COLO829 (cell line): ENCODE measurements at regions not wholly inside any gene's neighbourhood (a gene's known extent, or its start where the extent isn't known, plus 50 kb on each side); places are given as distances from the start of the nearest gene placed in this dataset.
"Not testable (repeated sequence)": the region's sequence is repeated elsewhere in the genome, so short reads cannot be mapped to it uniquely, and the experiment has no call there.

ENCODE experiments used
- DNase-seq: peaks from one replicate; pipeline ENCODE4 v3.0.0; 2012; ENCODE audit warnings: low spot score

DNA sequence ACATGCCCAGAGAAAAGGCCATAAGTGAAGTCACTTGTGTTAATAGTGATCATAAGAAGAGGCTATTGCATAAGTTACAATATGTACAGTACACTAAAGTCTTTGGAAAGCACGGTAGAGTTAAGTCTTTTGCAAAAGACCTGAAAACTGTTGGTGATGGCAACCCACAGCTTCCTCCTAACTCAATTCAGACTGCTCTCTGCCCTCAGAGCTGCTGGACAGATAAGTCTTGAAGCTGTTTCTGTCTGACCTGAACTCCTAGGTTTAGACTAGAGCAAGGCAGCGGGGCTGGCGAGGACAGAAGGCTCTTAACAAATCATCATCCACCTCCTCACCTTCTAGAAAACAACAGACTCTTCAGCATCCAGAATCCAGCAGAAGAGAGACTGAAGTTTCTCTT is 125.4 kb downstream of the CD24 start:
- no peak for DNase-seq

DNA sequence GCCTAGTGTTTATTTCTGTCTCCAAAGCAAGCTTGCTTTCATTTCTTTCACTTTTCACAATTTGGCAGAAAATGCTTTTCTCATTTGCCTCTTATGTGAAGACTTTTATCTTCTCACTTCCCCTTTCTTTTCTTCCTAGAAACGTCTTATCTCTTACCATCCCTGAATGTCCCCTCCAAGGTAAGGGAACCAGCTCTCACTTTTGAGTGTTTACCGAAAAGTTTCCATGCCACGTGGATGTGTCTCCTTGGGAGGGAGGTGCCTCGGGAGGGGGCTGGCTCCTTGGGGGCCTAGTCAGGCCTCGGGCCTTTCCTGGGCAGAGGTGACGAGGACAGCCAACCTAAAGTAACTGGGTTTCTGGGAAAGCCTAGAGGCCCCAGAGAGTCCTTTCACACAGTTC is 127.4 kb downstream of the CD24 start:
- no peak for DNase-seq

DNA sequence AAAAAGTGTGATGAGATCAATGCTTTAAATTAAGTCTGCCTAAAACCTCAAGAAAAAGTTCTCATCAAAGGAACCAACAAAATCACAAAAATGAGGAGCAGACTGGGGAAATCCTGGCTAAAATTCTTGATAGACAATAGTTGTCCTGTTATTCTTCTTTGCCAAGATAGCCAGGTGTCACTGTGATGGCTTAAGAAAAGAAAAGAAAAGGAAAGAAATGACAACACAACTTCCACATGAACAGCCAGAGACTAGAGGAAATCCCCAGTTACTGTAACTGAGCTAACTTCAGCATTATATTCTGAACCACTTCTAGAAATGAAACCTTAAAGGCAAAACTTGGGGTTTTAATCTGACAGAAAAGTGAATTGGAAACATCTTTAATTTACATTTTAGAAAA is 129.6 kb downstream of the CD24 start:
- no peak for DNase-seq

DNA sequence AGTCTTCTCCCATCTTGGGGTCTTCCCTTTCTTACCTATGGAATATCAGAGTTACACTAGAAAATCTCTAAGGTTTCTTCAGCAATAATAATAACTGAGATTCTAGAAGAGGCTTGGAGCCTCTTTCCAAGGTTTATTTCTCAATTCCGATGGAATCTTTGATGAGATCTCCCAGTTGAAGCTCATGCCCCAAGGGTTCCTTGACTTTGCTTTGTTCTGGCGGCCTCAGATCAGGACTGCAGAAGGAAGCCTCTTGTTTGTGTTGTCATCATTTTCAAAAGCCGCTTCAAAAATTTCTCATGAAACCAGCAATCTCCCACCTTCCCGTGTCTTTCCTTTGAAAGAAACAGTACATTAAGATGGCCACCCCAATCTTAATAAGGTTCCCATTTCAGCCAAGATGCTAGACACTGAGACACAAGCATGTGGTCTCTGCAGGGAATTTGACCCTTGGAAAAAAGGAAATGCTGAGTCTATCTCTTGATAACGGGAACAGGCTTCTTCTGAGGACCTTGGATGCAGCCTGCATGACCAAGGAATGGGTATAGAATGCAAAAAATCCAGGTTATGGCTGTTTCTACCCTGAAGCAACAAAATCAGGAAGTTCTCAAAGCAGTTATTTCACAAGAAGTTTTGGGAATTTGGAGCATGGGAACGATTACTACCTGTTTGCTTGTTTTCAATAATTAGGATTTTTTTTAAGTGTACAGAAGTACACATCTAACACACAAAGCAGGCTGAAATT is 141.6 kb downstream of the CD24 start:
- DNase-seq, result no peak

DNA sequence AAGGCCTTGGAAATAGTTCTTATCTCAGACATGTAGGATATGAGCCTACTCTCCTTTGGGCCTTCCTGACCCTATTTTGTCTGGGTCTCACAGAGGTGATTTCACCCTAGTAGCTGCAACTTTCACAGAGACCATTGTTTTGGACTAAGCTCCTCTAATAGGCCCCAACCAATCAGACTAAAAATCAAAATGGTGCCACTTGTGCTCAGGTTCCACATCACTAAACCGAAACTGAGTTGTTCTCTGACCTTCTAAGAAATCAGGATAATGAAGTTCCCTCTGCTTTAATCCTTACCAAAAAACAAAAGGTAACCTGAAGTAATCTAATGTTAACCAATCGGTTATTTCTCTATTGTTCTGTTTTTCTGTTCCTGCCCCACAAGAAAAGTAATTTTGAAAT is 143.6 kb downstream of the CD24 start:
- DNase-seq, result no peak

DNA sequence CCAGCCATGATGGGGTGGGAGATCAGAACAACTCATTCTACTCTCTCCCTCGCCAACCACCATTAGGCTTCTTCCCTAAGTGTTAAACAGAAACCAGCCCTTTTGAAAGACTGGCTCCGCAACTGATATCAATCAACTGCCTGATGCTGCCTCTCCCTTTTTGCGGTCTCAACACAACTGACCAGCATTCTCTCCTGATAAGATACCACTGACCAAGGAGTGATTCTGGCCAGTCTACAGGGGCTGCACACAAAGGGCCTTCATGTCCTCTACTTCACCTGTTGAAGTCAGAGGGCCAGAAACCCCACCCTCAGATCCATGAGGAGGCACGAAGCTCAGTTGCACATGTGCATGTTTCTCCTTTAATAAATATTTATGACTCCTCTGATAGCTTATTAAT is 145.1 kb downstream of the CD24 start:
- DNase-seq, result no peak

DNA sequence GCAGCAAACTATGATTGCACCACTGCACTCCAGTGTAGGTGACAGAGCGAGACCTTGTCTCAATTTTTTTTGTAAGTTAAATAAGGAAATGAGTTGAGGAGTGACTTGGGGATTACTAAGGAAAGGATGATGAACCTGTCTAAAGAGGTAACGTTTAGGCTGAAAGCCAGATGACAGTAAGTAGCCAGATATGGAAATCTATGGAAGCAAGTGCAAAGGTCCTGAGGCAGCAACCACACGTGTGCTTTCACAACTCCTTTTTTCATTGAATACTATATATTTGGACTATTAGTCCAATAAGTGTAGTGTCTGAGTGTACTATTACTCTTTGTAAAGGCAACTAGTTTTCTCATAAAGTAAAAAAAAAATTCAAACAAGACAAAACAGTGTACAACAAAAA is 147.4 kb downstream of the CD24 start:
- DNase-seq, result no peak

DNA sequence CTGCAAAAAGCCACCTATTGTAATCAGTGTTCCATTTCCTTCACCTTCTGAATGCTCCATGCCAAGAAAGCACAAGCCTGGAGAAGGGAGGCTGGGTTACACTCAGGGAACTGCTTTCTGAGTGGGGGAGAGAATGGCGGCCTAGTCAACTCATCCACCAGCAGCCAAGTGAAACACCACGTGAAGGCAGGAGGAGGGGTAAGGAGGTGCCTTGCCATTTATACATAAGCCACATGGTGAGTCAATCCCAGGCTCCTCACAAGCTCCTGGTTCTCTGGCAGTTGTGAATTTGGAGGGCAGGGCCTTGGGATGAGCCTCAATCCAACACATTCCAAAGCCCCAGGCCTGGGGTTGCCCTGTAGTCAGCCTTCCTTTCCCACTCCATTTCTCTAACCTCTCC is 149.4 kb downstream of the CD24 start:
- DNase-seq, result no peak

DNA sequence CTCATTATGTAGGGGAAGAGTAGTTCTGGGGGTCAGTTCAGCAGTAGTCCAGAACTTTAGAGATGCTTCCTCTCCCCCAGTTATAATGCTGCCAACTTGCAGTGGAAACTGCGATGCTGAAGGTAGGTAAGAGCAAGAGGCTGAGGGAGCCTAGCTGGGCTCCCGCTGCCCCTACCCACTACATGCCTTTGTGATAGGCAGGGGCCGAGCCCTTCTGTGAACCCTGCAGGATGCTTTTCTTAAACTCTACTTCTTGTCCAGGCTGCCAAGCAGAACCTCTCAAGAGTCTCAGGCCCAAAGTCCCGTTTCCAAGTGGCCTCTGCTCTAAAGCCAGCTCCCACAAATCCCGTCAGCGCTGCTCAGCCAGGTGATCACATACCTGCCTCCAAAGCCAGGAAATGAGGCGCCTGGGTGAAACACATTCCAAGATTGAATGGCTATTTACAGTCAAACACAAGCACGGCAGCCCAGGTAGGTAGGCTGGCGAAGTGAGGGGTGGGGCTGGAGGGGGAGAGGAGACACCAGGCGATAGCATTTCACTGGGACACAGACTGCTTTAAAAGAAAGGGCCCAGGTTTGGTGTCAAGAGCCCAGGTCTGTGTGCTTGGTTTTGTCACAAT is 150.7 kb downstream of the CD24 start:
- no peak for DNase-seq

DNA sequence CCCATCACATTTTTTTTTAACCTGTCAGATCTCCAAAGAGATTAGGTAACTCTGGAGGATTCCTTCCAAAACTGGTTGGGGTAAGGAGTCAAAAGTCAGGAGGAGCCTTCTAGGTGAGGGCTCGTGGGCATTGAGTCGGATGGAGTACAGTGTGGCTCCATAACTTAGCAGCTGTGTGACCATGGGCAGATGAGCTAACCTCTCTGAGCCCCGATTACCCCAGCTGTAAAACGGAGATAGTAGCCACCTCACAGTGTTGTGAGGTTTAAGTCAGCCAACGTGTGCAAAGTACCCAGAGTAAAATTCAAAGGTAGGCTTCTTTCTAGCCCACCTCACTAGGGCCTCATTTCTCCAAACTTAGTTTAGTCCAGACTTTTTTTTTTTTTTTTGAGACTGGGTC is 151.5 kb downstream of the CD24 start:
- no peak for DNase-seq

DNA sequence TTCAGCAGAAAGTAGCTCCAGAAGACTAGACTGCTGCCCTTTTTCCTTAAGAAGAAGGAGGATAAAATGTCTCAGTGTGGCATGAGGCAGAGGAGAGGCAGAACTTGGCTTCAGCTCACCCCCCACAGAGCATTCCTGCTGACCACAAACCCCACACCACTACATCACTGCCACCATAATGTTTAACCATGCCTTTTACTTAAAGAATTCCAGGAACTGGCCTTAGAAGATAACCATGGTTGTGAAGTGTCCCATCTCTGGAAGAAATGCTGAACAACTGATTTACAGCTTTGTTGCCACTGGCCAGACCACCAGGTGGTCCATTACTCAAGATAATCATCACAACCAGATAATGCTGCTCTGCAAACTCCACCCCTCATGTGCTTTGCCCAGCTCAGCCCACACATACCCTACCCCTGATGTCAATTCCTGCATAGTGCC is 154.1 kb downstream of the CD24 start:
- DNase-seq, result no peak

DNA sequence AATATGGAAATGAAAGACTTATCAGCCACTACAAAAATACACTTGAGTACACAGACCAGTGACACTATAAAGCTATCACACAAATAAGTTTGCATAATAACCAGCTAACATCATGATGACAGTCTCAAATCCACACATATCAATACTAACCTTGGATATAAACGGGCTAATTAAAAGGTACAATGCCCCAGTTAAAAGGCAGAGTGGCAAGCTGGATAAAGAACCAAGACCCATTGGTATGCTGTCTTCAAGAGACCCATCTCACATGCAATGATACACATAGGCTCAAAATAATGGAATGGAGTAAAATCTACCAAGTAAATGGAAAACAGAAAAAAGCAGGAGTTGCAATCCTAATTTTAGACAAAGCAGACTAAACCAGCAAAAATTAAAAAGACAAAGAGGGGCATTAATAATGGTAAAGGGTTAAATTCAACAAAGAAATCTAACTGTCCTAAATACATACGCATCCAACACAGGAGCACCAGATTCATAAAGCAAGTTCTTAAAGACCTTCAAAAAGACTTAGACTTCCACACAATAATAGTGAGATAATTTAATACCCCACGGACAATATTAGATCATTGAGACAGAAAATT is 163.3 kb downstream of the CD24 start:
- no peak for DNase-seq

DNA sequence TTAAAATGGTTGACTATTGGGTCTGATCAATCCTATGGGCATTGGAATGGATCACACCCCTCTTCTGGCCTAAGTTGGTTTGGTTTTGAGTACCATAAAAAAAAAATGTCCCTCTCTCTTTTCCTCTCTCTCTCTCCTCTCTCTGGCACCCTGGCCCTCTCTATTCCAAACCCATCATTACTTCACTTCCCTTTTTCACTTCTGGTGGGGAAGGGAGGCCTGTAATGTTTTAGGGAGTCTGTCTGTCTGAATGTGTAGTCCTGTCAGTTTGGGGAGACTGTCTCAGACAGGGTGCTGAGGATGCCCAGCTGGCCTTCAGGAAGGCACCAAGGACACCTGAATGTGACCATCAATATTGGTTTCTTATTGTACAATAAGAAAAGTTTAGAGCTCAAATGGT is 165.8 kb downstream of the CD24 start:
- DNase-seq, result no peak

DNA sequence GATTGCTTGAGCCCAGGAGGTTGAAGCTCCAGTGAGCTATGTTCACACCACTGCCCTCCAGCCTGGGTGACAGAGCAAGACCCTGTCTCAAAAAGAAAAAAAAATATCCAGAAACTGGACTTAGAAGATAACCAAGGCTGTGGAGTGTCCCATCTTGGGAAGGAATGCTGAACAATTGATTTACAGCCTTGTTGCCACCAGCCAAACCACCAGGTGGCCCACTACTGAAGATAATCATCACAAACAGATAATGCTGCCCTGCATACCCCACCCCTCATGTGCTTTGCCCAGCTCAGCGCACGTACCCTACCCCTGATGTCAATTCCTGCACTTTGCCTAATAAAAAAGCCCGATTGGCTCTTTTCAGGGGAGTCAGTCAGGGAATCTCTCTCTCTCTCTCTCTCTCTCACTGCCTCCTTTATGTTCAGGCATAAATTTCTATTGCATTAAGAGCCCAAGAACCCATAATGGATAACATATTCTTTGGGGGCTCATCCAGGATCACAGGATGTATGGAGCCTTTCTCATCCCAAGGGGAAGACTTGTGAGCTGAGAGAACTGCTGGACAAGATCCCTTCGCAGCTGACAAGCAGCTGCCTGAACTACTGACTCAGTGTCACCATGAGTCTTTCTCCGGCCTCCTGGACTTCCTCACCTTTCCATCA is 166.4 kb downstream of the CD24 start:
- DNase-seq, result no peak

DNA sequence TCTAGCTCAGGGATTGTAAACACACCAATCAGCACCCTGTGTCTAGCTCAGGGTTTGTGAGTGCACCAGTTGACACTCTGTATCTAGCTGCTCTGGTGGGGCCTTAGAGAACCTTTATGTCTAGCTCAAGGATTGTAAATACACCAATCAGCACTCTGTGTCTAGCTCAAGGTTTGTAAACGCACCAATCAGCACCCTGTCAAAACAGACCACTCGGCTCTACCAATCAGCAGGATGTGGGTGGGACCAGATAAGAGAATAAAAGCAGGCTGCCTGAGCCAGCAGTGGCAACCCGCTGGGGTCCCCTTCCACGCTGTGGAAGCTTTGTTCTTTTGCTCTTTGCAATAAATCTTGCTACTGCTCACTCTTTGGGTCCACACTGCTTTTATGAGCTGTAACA is 168.3 kb downstream of the CD24 start:
- DNase-seq, result not testable (repeated sequence)

DNA sequence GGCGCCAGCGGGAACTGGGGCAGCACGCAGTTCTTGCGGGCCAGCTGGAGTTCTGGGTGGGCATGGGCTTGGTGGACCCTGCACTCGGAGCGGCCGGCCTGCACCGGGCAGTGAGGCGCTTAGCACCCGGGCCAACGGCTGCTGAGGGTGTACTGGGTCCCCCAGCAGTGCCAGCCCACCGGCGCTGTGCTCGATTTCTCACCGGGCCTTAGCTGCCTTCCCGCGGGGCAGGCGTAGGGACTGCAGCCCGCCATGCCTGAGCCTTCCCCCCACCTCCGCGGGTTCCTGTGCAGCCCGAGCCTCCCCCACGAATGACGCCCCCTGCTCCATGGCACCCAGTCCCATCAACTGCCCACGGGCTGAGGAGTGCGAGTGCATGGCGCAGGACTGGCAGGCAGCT is 168.8 kb downstream of the CD24 start:
- no peak for DNase-seq

DNA sequence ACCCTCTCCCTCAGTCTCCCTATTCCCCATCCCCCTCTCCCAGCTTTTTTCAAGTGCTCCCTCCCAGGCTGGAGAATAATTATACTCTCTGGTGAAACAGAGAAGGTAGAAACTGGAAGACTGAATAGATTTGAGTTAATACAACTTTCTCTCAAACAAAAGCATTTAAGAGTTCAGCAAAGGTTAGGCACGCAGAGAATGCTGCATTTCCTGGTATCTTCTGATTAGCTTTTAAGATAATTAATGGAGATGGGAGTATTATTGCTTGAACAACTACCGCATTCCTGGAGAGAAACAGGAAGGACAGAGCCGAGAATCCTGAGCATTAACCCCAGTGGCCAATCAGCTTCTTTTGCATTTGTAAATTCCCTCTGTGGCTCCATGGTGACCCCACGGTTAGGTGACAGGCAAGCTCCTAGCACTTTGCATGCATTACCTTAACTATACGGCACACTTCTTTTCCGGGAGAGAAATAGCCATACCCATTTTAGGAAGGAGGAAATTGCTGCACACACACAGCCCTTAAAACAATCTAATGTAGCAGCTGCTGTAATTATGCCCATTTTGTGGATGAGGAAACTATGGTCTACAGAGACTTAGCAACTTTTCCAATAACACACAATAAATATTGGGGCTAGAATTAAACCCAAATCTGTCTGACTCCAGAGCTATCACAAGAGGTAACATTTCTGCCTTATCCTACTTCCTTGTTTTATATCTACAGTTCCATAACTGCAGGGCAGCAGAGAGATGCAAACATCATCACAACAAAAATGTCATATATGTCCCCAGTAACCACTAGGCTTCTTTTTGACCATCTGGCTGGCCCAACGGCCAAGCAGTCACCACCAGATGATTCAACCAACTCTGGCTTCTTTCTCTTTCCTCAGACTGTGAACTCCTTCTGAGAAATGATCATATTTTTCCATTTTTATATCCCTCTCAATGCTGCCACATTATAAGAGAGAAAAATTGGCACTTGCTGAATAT is 169.9 kb downstream of the CD24 start:
- no peak for DNase-seq

DNA sequence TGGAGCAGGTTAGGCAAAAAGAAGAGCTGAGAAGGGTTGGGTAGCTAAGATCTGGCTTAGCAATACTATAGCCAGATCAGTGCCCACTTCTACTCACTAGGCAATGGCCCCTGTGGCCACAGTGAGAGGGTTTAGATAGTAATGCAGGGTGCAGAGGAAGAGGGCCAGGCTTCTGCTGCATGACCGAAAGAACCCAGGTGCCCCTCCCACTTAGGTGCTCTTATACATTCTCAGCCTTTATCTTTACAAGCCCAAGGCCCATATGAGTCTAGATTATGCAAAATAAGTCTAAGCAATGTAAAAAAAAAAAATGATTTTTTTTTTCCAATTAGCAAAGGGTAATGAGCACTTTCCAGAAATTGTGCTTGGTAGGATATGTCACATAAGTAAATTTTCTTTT is 171.3 kb downstream of the CD24 start:
- DNase-seq, result no peak

DNA sequence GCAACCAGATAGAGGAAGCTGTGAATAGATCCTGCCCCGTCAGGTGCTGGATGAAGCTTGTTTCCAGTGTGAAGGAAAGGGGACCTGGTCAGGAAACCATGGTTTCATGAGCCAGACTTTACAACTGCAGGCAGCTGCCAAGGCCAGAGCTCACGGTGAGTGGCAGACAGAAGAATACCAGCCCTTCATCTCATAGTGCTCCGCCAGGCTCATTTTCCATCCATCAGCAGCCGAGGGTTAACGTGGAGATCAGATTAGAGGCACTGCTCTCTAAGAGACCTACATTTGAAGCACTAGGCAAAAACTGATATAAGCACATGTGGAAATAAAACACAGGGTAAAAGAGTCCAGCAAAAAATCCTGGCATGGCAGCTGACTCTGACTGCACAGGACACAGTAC is 172.4 kb downstream of the CD24 start:
- no peak for DNase-seq

DNA sequence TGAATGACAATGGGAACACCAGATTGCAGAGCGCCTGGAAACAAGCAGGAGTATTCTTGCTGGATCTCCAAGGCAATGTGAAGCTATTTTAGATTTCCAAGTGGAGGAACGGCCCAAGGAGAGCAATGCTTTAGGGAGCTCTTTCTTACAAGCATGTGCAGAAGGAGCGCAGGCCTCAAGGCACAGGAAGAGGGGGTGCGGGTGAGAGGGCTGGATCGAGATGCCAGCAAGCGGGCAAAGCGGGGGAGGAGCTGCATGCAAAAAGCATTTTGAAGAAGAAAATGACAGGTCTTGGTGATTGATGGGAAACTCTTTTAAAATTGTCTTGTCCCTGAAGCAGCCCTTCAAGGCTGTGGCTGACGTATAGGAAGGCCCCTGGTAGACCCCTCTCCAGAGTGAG is 171.9 kb downstream of the QRSL1 start:
- no peak for DNase-seq

DNA sequence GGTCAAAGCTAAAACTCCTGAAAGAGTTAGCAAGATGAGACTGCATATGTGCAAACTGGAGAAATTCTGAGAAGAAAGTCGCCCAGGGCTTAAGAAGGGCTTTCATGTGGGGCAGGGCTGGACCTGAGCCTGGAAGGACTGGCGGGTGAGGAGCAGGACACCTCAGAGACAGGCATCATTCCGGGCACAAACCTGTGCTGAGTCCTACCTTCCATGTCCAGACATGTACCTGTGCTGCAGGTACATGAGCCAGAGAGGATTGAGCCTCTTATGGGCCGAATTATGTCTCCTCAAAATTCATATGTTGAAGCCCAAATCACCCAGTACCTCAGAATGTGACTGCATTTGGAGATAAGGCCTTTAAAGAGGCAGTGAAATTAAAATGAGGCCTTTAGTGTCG is 171.0 kb downstream of the QRSL1 start:
- no peak for DNase-seq
